Middle frontal gyrus (tissue), 1 donor: ENCODE measurements at regions not wholly inside any gene's neighbourhood (a gene's known extent, or its start where the extent isn't known, plus 50 kb on each side); places are given as distances from the start of the nearest gene placed in this dataset.

ENCODE experiments used
- DNase-seq: peaks from one replicate; pipeline ENCODE4 v3.0.0-alpha.2; 2015; ENCODE audit warnings: low spot score; ENCODE audit errors: extremely low spot score

DNA sequence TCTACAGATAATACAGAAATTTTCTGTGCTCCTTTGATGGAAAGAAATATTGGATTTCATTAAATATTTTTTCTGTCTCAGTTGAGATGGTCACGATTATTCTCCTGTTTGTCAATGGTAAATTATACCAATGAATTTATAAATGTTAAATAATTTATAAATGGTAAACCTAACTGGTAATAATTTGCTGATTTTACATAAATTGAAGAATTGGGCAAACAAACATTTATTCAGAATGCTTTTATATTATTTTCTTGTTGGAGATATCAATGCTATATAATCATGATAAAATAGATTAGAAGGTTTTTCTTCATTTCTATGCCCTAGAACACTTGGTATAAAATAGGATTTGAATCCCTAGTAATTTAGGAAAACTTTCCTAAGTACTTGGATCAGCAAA is 597.6 kb upstream of the IGFBP3 start:
- no peak for DNase-seq

DNA sequence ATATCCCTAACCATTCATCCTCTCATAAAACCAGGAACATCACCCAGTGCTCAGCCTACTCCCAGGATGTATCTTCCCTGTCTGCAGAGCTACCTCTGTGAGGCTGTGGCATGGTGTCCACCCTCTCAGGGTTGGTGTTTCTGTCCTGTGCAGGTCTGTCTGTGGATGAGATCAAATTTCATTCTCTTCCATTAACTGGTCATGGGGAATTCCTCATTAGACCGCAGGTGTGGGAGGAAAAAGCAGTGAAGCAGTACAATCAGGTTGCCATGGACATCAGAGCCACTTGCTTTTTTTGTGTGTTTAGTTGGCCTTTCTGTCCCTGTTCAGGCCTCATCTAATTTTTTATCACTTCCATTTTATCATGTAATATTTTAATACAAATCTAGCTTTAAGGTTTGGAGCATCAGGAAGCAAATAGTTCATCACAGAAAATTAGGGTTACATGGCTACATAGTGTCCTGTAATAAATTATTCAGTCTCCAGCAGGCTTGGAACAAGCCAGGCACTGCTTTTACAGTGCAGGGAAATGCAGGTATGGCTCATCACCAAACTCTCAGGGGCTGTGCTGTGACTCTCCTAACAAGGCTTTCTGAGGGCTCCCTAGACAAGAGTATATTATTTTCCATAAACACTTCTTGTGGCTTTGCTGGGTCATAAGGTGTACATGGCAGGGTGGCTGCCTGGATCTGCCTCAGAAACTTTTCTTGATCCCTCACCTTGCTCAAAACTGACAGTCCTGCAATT is 594.9 kb upstream of the IGFBP3 start:
- DNase-seq = no peak

DNA sequence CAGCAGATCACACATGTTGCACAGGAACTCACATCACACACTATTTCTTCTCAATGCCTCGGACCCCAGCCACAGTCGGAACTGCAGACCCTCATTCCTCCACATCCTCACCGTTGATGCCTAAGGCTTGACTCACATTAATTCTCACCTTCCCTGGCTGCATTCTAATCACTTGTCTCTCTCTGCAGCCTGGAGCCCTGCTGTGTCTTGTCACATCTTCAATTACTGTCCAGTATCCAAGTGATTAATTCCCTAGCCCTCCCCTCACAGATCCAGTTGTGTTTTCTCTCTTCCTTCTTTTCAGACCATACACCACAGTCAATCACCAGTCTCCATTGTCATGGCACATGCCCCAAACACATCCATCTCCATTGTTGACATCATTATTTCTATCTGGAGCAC is 592.4 kb upstream of the IGFBP3 start:
- no peak for DNase-seq

DNA sequence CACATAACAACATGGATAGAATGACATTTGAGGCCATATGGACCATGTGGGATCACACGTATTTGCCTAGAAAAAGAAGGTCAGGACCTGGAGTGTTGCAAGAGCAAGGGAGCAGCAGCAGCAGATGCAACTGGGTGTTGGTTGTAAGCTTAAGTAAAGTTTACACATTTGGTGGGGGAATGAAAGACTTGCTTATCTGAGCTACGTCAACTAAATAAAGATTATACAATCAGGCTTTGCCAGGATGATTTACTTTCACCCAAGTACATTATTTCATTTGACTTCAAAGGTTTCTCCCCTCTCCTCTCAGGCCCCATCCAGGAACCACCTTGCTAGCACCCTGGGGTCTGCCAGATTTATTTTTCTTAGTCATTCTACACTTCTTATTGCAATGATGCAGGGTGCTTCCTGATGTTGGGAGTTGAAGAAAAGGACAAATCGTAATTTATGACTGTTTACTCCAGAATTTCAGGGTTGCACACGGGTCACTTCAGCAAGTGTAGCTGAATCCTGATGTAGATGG is 591.9 kb upstream of the IGFBP3 start:
- DNase-seq = no peak

DNA sequence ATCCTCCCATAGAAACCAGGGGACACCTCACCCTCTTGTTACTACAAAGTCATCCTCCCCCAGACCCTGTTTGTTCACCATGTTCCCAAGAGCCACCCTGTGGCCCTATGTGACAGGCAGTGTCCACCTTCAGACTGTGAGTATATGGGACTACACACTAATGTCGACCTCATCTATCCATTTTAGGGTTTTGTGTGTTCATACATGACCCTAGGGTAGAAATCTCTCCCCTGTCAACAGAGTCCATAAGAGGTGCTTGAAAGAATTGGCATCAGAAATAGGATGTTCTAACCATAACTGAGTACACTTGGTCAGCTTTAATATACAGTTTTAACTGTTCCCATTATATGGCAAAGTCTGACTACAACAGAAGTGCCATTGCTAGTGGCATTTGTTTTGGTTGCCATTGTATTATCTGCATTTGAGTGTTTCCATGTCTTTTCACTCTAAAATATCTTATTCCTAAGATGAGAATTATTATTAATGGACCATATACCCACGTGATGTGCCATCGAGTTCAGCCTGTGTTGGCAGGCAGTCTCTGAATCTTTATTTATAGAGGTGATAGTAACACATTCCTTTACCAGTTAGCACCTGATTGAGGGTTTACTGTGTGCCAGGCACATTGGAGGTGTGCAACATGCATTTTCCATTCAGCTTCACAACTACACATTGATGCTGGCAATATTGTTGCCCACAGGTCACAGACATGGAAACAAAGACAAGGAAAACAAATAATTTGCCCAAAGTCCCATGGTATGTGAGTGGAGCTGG is 590.6 kb upstream of the IGFBP3 start:
- no peak for DNase-seq

DNA sequence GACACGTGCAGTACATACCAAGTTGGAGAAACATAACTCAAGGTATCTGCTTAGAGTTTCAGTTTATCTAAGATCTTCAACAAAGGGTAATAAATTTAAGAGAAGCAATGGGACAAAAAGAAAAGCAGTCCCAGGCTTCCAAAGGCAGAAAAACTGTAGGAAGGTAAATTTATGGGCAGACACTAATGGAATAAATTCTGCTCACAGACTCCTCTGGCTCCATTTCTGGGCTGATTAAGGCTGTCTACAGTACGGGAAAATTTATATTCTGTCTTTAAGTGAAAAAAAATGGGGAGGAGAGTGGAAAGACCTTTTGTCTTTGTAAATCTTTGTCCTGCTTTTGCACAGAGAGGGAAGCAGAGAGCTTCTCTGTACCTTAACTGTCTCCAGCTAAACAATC is 587.5 kb upstream of the IGFBP3 start:
- no peak for DNase-seq

DNA sequence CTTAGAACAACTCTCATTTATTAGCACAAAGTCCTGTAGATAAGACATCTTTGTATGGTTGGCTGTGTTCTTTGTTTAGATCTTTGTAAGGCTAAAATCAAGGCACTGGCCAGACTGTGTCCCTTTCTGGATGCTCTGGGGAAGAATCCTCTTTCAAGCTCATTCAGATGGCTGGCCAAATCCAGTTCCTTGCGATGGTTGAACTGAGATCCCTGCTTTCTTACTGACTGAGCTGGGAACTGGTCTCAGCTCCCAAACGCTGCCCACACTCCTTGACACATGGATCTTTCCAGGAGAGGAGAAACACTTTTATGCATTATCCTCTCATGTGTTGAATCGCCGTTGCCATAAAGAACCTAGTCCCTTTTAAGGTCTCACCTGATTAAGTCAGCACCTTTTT is 586.5 kb upstream of the IGFBP3 start:
- no peak for DNase-seq

DNA sequence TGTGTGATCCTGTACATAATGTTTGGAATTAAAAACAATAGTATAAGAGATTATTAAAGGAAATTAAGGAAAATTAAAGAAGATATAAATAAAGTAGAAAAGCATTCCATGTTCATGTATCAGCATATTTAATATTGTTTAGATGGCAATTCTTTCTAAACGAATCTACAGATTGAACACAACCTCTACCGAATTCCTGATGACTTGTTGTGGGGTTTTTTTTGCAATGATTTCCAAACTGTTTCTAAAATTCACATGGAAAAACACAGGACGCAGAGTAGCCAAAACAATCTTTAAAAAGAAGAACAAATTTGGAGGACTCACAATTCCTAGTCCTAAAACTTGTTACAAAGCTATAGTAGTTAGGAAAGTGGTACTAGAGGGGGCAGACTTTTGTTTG is 573.4 kb upstream of the IGFBP3 start:
- no peak for DNase-seq

DNA sequence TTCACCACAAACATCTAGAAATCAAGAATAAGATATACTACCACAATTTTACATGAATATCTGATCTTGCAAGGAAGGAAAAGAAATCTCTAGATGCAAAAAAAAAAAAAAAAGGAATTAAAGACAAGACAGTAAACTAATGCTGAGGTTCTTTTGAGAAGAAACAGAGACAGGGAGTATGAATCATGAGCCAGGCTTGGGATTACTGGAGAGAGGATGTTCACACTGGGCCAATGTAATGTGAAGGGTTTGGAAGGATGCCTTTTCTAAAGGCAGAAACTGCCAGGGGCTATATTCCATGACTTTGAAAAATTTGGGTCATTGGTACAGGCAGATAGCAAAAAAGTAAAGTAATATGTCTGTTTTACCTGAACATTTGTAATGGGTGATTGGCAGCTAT is 573.0 kb upstream of the IGFBP3 start:
- no peak for DNase-seq

DNA sequence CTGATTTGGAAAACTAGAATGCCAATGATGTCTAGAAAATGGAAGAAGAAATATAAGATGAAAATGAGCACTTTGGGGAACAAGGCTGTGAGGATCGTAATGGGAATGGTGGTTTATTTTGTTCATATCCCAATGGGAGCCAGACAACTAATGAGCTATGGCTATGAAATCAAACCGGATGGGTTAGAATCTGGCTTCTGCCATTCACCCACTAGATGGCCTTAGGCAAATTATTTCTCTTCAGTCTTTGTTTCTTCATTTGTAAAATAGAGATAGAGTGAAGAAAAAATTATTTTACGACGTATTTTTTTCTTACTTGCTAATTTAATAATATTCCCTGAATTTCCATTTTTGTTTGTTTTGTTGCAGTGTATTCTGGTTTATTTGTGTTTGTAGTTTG is 572.1 kb upstream of the IGFBP3 start:
- DNase-seq = no peak

DNA sequence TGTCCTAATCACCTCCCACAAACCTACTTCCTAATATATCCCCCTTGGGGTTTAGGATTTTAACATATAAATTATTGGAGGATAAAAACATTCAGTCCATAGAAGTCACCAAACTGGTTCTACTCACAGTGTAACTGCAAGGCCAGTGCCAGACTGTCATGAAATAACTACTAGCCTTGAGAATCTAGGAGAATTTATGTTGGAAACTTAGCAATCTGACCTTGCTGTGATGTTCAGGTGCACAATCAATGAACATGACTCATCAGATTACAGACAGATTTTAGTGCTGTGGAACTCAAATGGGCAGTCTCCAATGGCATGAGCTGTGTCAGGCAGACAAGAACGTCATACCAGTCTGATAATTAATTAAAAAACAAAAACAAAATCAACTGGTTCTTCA is 571.4 kb upstream of the IGFBP3 start:
- no peak for DNase-seq

DNA sequence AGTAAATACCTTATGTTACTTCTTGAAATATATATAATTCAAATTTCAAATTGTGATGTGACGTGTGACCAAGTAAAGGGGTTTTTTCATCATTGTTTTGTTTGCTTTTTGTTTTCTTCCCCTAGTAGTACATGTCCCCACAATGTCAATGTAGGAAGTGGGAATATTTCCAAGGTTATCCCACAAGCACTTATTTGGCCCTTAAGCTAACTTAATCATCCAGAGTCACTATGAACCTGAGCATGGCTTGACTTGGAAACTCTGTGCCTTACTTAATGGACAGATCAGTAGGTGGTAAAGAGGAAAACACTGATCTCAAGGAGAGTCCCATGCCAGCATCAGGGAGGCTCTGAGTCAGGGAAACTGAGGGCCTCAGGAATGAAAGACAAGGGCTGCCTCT is 569.3 kb upstream of the IGFBP3 start:
- no peak for DNase-seq

DNA sequence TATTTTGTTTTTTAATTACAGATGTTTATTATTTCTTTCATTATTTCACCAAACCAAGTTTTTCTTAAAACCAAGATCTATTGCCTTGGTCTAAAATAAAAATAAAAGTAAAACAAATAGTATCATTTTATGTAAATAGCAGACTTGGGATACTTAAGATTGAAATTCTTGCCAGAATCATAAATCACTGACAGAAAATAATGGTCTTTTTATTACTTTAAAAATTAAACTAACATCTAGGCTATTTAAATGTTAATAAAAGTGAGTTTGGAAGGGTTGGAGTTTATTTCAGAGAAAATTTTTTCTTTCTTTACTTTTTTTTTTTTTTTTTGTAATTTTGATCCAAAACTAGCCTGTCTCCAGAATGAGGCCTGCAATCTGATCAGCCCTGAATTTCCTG is 568.0 kb upstream of the IGFBP3 start:
- DNase-seq = no peak

DNA sequence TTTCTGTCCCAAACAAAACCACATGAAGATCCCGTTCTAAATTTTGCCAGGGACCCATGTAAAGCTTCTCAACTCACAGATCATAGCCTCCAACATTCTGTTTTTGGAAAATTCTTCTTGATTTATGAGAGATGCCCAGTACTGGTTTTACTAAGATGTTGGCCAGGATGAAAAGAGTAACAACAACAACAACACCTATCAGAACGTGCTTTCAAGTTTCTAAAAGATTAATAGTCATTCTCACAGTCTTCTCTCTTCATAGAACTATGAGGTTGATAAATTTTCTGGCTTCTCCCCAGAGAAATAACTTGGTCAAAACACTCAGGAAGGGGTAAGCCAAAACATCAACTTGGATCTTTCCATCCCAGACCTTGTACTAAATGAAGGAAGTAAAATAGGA is 567.5 kb upstream of the IGFBP3 start:
- DNase-seq = no peak

DNA sequence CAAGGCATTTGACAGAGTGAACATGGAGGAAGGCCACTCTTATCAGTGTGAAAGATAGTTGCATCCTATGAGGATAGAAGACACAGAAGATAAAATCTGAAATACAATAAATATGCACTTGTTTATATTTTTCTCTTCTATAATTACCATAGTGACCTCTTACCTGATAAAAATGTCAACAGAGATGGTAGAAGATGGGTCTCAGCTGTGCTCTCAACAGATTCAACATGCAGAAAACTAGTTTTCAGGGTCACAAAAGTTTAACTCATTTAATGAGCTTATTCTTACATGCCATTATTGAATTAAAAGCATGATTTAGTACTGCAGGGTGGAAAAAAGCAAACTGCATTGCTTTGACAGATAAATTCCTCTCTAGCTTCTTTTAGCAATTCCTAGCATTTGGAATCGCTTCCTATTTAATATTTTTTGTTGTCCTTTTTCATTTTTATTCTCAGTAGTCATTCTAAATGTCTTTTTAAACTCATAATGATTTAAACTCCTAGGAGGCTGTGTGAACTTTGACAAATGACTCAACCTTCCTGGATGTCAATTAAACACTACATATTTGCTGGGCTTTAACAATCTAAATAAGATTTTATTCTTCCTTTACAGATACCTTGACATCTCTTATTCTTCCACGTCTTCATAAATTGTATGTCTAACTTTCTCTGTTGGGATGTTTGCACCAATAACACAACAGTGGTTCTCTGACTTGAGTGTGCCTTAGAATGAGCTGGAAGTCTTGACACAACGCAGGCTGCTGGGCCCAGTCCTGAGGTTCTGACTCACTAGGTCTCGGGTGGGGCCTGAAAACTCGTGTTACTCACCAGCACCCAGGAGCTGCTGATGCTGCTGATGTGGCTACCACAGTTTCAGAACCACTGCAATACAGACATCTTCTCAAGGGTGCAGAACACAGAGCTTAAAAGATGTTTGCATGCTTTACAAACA is 565.5 kb upstream of the IGFBP3 start:
- no peak for DNase-seq

DNA sequence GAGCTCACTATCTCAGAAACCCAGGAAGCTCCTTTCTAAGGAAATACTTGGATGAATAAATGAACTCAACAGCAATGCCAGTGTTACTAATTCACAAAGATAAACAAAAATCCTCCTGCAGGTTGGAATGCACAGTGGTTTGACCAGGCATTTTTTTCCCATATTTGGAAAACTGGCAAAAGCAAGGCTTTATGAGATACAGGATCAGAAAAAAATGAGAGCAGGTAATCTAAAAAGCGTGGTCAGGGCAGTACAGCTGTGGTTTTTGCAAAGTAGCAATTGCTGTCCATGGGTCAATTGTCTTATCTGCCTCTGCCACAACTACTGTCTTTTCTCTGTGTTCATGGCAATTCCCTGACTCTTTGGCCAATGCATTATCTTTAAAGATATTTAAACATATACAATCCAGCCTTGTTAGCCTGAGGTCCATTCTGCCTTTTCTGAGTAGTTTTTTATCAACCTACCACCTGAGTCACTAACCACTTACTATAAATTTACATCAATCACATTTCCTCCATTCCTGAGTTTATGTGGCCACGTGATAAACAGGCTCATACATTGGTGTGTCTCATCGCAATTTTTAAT is 564.5 kb upstream of the IGFBP3 start:
- DNase-seq = no peak

DNA sequence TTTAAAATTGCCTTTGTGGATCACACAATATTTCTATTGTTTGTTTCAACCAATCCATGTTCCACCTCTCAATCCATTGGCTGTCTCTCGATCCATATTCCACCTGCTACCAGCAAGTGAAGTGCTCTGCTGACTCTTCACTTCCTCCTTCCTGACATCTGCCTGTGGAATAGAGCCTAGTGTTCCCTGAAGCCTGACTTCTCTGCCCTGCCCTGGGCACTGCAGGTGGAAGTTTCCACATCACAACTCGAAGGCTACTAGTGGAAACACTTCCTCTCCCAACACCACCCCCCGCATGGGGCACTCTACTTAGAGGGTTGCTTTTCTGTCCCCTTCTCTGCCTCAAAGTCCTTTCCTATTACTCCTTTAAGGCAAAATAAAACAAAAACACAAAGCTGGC is 563.8 kb upstream of the IGFBP3 start:
- no peak for DNase-seq

DNA sequence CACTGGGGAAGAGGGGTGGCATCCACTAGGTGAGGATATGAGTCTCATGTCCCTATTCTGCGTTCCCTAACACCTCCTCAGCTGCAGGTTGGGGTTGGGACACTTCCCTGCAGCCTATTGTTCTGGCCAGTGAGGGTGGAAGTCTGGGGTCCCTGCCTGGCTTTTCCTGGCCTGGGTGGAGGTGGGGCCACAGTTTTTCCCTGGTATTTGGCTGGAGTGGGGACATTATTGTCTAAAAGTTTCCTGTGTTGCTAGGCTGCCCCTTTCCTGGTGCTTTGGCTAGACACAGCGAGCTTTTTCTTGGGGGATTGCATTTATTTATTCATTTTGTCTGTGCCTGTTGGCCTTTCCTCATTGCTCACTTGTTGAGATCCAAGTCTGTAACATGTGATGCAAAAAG is 559.5 kb upstream of the IGFBP3 start:
- no peak for DNase-seq

DNA sequence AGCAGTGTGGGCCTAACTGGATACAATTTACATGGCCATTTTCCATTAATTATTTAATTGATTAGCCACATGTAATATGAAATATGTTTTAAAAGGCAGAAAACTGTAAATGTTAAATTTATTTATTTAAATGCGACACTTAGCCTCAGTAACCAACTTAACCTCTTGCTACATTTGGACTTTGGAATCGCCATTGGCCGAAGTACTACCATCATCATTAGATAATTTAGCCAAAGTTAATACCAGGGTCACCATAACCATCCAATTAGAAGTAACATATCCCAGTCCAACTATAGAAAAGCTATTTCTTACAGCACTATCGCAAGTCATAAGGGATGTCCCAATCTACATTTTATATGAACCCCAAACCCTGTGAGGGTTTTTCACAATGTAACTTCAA is 558.6 kb upstream of the IGFBP3 start:
- DNase-seq = no peak

DNA sequence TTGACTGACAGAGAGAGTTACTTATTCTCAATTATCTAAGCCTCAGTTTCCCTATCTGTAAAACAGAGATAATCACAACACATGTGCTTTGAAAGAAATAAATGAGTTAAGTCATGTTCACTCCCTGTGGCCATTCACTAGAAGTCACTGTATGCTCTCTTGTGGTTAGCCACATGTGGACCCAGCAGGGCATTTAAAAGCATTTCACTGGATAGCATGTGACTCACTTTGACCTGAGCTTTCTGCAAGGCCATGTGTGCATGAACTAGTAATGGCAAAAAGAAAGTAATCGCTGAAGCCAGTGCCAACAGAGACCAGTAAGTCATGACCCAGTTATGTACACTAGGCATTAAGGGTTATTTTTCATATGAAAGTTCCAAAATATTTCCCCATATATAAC is 557.0 kb upstream of the IGFBP3 start:
- no peak for DNase-seq

DNA sequence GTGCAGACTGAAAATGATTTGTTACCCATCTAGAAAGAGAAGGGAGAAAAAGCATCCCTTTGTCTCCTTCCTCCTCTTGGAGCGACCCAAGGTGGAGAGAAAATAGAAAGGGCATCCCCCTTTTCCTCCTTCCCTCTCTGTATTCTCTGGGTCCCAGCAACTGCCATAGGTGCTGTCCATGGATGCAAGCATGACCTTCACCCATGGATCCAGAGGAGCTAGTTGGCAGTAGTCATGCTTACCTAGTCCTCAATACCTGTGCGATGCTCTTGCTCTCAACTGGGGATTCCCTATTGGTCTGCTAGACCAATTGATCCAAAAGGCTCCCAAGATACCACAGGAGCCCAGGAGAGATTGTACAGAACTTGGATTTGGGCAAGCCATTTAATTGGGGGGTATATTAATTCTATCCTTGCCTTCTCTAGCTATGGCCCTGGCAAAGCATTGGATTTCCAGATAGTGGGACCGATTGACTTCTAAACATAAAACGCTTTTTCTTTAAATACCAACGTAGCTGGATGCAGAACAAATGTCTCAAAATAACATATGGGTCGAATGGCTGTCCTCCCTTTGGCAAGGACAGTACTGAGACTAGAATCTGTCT is 547.8 kb upstream of the IGFBP3 start:
- DNase-seq = no peak
